Activated CD8-positive, alpha-beta memory T cell treated with anti-CD3 and anti-CD28 coated beads for 4 hours (primary cell): ENCODE measurements at regions not wholly inside any gene's neighbourhood (a gene's known extent, or its start where the extent isn't known, plus 50 kb on each side); places are given as distances from the start of the nearest gene placed in this dataset.
A peak's percentile ranks its signal among the peaks of the same experiment; 100 is the strongest.

Experiments used
- DNase-seq, 2 donors: peaks; one replicate each; pipeline ENCODE4 v3.0.0-alpha.2; 2020; ENCODE audit warnings: low read depth in 2 of 2

DNA sequence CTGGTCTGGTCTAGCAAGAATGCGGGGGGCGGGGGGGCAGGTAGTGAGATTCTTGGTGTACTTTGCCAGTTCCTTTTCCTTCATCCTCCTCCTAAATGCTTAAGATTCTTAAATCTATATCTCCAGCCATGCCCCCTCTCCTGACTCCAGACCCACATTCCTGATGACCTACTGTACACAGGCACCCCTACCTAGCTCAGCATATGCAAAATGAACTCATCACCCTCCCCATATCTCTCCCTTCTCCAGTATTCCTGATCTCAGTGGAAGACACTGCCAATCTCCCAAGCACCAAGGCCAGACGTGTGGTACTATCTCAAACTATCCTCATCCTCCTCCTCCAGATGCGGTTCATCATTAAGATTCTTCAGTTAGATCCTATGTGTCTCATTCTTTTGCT lies 215.8 kb downstream of the SPTSSA start:
- DNase-seq, result no peak

DNA sequence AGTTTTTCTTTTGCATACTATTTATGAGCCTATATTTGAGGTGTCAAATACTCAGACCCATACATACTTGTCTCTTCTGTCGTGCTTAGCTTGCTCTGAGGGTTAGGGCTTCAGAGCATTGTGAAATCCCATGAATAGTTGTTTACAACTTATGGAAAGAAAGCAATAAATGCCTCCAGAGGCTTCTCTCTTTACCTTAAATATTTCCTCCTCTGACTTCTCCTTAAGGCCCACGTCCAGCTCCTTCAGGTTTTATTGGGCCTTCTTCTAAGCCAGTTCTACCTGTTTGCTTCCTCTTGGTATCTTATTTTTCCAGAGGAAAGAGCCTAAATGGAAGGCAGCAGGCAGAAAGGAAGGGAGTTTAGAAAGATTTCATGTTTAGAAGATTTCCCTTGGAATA lies 218.6 kb downstream of the SPTSSA start:
- no peak for DNase-seq

DNA sequence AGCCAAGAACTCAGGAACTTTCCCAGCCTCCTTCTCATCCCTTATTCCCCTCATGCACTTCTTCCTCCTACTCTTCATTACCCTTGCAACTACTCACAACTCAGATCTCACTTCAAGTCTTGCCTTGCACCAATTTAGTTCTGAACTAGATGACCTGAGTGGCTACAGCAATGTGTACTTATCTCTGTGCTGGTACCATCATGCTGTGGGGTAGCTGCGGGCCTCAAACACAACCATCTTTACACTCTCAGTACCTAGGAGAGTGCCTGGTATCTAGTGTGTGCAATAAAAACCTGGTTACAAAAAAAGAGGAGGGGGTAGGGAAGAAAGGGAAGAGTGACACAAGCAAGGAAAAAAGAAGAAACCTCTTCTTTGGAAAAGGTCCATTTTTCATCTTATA lies 219.0 kb downstream of the SPTSSA start:
- no peak for DNase-seq

DNA sequence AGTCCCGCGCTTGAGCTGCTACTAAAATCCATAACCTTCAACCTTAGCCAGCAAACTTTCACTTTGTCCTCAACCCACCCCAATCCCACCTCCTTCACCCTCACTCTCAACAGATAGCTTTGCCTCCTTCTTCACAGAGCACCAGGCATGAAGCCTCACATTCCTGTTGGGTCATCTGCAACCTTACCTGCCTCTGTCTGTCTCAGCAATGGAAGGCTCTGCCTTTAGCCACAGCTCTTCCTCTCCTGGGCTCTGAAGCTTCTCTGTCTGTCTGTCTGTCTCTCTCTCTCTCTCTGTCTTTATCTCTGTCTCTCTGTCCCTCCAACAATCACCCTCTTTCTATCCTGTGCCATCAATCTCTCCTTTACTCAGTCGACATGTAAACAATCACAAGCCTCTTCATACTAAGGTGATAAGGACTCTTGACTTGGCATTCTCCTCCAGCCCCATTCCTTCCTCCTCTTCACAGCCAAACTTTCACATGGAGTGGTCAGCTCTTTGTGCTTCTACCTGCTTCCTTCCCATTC lies 220.8 kb downstream of the SPTSSA start:
- no peak for DNase-seq

DNA sequence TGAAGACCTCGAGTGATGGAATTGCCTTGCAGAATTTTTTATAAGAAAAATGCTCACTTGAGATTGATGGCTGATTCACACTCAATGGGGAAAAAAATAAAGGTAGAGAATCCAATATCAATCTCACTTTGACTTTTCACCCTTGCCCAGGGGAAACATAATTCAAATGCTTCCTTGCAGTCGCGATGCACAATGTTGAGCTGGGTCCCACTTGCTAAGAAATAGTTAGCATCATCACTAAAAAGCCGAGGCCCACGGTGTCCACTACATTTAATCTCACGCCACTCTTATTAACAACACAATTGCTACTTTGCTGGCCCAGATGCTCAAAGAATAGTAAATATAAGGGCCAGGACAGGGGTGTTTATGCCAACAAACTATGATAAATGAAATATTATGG lies 223.4 kb downstream of the SPTSSA start:
- DNase-seq, result no peak

DNA sequence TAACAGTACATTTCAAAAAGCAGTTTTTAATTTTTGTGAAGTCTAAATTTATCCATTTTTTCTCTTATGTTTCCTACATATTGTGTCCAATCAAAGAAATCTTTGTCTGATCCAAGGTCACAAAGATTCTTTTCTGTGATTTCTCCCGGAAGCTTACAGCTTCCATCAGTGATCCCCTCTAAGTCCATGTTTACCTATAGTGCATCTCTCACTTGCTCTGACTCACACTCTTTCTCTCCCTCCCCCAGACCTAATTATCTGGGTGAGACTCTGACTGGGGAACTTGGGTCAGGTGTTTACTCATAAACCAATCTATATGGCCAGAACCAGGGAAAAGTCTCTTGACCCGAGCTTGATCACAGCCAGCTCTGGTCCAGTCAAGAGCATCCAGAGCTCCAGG lies 224.4 kb downstream of the SPTSSA start:
- DNase-seq, result no peak

DNA sequence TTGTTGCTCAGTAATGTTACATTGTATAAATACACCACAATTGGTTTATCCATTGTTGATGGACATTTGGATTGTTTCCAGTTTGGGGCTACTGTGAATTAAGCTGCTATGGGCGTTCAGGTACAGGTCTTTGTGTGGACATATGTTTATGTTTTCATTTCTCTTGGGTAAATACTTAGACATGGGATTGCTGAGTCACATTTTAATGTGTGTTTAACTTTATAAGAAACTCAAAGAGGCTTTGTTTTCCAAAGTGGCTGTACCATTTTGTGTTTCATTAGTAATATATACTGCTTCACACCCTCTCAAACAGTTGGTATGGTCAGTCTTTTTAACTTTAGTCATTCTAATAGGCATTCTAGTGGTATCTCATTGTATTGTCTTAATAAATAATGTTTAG lies 225.0 kb downstream of the SPTSSA start:
- DNase-seq, result no peak

DNA sequence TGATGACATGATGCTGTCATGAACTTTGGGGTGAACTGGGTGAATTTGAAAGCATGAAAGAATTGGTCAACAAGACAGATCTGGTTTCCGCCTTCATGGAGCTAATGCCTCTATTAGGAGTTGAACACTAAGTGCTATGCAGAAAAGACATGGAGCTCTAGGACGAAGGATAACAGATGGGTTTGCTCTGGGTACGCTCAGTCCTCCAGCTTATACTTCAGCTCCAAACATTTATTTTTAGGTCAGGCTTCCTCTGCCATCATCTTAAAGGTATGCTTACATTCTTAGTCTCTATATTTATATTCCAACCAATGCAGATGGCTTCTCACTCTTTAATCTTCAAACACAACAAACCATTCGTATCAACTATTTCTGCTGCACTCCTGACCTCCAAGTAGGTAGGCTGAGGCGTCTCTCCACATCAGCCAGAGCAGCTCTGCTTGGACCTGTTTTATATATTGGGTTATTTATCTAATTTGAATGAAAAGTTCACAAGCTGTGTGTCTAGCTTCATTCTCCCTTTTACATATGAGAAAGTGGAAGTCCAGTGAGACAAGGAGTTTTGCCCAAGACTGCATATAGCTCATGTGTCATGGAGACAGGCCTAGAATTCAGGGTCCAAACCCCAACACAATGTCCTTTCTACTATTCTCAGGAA lies 226.3 kb downstream of the SPTSSA start:
- no peak for DNase-seq

DNA sequence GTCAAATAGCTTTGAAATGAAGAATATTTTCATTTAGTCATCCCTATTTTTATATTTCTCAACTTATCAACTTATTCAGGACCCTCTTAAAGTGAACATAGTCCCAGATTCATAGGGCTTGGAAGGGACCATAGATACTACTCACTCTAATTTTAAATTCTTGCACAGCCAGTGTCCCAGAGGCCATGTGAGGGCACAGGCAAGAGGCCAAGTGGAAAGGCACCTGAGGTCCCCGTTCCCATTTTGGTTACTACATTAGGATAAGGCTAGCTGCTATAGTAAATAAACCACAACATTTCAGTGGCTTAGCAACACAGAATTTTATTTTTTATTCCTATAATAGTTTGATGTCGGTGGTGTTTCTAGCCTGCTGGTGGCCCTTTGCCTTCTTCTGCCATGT lies 227.8 kb downstream of the SPTSSA start:
- no peak for DNase-seq

DNA sequence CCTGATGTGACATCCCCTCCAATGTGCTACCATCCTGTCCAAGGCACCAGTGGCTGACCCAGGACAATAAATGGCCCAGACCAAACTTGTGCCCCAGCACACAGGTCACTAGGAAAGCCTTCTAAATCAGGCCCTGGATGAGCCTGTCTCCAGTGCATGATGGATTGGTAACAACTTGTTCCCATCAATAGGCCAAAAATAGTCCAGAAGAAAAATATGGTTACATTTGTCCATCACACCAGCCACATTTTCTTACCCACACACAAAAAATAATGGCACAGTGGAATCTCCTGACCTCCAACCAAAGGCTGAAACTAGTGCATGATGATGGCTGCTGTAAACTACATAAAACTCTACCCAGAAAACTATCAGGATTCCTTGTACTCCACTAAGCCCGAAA lies 228.4 kb downstream of the SPTSSA start:
- DNase-seq, result no peak

DNA sequence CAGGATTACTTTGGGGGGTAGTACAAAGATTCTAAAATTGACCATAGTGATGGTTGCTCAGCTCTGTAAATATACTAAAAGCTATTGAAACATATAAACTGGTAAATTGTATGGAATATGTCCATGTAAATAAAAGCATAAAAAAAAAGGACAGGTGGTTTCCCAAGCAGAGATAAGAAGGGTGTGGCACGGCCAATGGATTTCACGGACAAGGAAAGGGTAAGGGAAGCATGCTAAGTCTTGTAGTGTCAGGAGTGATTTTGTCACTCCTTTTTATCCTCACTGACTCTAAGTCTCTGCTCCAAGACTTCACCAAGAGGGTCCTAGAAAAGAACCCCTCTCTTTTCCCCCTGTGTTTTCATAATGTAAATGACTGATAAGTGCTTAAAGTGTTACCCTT lies 229.2 kb downstream of the SPTSSA start:
- DNase-seq, result no peak

DNA sequence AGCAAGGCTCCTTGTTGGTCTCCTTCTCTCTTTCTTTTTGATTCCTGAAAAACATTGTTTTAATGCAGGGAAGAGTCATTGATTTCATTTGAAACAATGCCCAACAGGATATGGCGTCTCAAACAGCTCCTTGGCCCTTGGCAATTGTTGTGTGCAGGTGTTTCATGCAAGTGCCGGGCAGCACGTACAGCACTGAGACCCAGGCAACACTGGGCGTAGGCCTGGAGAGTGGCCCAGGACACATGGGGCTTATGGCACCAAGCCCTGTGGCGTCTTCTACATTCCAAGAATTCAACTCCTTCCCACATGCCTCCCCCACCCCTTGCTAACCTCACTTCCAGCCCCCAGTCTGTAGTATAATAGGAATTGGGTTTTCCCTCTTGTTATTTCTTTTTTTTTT lies 230.4 kb downstream of the SPTSSA start:
- DNase-seq, result no peak

DNA sequence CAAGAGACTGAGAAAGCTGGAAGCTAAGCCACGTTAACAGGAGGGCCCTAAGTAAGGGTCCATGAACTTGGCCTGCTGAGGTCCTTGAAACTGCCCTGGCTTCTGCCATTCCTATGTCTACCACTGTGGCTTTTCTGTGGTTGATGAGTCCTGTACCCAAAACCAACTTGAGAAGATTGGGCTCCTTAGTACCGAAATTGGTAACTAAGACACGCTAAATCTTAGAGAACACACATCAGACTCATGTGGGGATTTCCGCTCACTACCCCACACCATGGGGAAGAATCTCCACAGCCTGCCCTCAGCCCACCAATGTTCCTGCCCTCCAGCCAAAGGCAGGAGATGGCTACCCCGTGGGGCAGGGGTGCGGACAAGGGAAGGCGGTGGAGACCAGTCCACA lies 232.9 kb downstream of the SPTSSA start:
- no peak for DNase-seq

DNA sequence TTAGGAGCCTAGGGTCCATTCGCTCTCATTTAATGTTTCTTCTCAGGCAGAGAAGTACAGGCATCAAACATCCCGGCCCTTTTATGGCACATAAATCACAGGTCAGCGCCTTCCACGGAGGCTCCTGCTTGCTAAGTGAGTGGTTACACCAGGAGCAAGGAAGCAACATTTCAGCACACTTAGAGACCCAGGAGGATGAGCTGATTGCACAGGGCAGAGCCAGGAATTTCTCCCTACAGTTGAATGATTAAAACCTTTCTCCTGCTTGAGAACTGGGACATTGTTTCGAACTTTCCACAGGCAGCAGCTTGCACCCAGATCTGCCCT lies 233.4 kb downstream of the SPTSSA start:
- DNase-seq, result no peak

DNA sequence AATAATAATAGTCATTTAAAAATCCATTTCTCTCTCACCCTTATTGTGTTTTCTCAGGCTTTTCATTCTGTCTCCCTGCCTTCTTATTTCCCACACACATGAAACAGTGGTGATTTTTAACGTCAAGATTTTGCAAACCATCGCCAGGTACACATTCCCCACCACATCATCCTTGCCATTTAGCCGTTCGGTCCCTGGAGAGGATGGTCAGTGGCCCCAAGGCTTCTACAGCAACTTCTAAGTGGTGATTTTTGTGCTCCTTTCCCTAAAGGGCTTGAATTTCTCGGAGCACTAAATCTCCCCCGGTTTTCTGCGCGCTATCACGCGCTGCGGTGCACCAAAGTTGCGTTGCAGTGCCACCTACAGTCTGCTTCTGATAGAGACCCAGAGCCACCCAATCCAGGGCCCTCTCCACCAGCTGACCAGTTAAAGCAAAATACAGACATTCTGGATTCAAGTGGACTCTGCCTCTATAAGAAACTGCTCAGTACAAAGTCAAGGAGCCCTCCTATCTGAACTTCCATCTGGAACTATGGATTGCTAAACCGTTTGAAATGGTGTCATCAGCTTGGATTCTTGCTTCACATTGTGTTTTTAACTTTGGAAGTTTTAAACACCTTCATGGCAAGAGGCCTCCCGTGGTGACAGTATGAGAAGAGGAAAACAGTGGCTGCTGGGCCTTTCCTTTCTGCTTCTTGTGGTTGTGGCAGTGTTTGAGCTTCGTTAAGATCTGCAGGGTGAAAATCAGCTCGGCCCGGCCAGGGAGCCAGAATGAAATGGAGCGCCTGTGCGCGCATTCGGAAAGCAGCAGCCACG lies 234.0 kb downstream of the SPTSSA start:
- DNase-seq, result peak; percentile 2 to 19

DNA sequence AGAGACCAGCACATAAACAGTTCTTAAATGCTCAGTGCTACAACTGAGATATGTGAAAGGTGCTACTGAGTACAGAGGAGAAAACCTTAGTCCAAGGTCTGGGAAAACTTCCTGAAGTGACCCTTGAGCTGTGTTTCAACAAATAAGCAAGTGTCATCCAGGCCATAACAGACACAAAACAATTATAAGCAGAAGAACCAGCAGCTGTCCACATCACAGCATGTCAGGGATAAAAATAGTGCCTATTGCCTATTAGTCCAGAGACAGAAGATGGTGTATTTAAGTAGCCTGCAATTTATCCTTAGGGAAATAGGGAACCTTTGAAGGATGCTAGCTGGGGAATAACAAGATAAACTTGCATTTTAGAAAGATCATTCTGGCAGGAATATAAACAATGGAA lies 237.8 kb downstream of the SPTSSA start:
- no peak for DNase-seq

DNA sequence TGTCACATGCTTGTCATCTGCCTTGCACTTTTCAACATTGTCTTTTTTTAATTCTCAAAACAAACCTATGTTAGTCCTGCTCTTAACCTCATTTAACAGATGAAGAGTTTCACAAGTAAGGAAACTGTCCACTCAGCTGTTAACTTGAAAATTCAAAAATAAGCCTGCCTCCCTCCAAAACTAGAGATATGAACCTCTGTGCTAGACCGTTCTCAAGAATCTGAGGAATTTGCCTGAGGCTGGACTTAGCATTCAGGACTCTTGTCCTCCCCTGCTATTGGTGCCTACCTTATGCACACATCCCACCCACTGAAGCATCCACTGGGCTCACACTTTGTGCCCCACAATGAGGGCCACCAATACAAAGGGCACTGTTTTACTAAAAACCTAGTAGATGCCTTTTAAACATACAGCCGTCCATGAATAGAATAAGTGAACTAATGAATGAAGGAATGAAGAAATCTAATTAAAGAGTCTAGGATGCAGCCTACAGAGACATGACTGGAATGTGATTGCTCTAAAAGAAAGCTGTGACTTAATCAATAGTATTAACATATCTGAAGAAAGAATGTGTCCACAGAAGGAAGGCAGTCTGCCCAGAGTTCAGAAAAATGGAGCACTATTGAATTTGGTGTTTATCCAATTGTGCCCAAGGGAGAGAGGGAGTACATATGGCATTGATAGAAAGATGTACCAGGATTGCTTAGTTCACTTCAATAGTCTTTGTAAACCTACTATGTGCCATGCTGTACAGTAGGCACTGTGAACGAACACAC lies 238.5 kb downstream of the SPTSSA start:
- no peak for DNase-seq

DNA sequence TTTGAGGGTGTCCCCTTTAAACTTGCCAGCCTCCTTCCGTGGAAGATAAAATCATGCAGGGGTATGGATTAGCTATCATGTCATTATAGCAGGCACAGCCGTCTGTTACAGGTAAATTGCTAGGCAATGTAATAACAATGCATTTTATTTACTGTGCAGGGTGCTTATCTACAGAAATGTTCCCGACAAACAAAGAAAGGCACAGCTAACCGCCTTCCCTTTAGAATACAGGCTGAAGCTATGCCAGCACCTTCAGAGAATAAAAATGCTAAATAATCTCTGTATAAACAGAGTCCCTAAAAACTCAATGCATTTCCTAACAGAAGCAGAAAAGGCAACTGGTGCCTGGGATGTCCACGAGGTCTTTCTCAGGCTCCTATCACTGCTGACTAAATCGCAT lies 239.2 kb downstream of the SPTSSA start:
- DNase-seq, result no peak

DNA sequence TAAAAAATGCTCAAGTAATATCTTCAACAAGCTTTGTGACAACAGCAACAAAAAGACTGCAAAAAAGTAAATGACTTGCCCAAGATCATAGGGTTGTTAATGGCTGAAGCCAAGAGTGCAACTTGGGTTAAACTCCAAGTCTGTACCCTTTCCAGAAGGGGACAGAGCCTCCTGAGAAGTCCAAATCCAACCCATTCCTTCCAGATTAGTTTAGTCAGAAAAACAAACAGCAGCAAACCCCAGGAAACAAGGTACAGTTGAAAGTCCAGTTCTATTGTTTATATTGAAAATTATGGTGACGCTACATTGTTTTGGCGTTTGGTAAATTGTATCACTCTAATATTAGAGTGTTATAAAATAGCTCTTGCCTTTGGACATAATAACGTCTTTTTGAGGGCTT lies 239.9 kb downstream of the SPTSSA start:
- no peak for DNase-seq

DNA sequence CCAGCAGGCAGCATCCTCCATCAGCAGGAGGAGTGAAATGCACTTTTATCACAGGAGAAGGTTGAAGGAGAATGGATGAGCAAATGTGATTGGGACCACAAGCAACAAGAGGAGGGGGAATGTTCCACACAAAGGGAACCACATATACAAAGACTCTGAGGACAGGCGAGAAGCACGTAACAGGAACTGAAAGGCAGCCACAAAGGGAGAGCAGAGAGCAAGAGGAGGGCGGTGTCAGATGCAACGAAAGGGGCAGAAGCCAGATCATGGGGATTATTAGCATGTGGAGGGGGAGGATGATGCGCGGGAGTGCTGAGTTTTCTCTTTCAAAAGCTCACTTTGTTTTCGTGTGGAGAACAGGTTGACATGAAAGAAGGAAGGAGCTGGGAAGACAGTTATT lies 241.1 kb downstream of the SPTSSA start:
- no peak for DNase-seq

DNA sequence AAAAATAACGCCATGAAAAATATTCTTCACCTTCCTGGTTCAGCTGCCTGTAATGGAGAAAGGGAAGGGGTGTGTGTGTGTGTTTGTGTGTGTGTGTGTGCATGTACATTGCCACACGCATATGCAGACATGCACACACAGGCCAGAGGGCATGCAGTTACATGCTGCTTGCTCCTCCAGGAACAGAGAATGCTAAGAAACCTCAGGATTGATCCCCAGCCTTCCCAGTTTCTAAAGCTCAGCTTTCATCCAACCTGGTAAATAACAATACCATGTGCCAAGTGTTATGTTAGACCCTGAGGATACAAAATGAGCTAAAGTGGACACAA lies 241.7 kb downstream of the SPTSSA start:
- DNase-seq, result no peak

DNA sequence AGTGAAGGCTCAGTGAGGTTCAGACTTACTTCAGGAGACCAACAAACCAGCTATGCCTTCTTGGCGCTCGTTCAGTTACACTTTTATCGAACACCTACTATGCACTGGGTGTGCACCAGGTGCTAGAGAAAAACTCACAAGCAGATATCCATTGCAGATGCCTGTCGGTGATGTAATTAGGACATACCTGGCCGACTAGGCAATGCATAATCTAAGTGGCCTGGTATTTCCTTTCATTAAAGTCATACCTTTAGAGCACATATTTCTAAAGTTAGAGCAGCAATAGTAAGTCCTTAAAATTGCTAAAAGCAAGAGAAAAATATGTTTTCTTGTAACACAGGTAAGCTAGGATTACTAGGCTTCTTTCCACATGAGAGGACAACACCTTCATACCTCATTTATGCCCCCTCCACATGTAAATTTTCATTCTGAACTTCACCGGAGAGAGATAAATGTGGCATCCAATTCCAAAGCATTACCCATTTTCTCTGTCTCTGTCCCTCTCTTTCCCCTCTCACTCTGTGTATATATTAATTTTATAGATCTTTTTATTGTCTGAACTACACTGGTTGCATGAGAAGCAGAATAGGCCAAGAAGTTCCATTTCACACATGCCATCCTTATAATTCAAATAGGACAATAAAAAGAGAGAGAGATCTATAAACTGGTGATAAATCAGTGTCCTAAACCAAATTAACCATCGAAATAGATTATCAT lies 242.2 kb downstream of the SPTSSA start:
- no peak for DNase-seq
